GM21367 (cell line): ENCODE measurements at regions not wholly inside any gene's neighbourhood (a gene's known extent, or its start where the extent isn't known, plus 50 kb on each side); places are given as distances from the start of the nearest gene placed in this dataset.

Experiments
- ATAC-seq: cut with Tn5 transposase; IDR thresholded peaks from one replicate; pipeline ENCODE4 v1.9.1; 2021; ENCODE audit not compliant: unreplicated experiment

DNA sequence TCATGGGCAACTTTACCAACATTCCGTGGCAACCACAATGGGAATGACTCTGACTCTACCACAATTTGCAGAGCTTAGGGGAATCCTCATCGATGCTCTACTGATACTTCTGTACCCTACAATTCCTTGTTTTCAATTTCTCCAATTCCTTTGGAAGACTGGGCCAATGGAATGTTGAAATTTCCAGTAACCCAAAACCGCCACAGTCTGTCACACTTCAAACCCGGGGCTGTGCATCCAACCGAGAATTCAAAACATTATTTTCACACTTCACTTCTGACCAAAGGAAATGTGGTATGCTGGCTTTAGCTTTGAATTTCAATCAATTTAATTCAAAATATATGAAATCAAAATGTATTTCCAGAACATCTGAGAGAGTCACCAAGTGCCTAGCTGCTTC is 951.4 kb downstream of the VRK1 start:
- no peak for ATAC-seq

DNA sequence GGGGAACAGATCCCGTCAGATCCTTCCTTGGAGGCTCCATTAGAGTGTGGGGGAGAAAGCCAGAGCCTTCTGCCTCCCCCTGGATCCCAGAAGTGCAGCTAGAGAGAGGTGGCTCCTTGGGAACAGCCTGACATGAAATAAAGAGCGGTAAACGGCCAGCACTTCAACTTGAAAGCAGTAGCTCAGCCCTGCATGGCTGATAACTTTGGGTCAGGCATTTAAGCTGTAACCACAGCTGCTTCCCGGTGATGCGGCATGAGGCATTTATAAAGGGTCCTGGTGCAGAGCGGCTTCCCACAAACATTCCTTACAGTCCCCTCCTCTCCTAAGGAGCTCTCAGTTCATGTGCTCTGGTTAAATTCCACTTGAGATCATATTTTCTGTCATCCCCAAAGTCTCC is 960.3 kb downstream of the VRK1 start:
- no peak for ATAC-seq

DNA sequence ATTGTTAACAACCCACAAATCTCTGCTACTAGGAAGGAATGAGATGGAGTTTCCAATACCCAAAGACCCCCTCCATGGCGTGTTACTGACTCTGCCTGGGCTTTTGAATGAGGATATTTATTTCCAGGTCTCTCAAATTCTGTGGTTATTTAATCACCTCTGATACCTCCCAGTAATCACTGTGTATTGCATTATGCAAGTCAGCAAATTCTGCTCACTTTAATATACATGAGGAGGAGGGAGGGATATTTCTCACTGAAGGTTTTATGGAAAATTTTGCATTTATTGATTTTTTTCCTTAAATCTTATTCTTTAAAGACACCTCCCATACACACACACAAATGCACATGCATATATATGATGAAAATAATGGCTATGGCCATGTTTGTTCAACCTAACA is 962.9 kb downstream of the VRK1 start:
- ATAC-seq, result no peak

DNA sequence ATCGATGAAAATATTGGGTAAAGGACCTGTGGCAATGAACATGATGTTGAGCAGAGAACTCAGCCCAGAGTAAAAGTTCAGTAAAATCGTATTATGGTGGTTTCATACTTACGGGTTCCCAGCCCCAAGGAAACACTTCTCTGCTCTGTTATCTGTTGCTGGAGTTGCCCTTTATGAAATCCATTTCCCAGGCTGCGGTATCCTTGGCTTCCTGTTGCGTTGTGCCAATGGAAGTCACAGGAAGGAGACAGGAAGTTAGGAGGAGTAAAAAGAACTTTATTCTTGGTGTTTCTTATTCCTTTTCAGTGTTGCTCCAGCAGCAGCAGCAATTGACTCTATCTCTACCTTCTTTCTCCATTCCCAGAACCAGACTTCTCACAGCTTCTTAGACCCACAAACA is 965.2 kb downstream of the VRK1 start:
- no peak for ATAC-seq

DNA sequence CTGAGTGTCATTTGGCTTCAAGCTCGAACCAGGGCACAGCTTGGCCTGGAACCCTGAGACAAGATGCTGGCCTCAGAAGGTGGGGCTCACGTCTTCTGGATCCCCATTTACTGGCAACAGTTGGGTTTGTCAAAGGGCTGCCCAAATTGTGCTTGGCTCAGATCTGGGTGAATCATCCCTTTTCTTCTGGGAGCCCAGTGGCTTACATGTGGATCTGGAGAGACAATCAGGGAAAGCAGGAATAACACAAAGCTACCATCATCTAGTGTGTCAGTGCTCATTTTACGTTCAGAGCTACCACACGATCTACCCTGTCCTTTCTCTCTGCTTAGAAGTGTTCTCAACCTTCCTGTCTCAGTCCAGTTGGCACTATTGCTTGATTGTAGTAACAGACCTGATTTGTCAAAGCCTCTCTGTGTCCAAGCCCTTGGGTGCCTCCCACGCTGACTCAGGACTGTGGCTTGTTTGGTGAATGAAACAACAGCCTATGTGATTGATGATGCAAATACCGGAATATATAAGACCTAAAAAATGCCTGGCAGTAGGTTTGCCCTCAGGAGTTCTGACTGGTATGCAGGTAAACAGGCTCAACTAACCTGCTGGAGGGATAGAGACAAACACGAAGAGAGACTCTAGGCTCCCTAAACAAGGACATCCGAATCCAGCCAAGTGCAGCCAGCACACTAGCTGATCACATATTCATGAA is 974.3 kb downstream of the VRK1 start:
- no peak for ATAC-seq

DNA sequence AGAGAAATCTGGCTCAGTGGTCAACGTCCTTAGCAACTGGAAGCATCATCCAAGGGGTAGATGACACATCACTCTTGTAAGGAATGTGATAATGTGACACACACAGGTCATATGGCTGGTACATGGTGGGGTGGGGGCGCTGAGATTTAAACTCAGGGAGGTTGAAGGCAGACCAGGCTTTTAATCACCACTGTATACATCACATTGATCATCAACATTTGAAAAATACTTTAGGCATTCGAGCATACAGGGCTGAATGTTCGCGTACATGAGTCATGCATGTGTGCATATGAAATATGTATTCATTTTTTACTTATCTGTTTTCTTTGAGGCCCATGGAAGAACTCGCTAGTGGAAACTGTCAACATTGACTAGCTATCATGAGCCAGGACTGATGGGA is 976.4 kb downstream of the VRK1 start:
- ATAC-seq, result no peak

DNA sequence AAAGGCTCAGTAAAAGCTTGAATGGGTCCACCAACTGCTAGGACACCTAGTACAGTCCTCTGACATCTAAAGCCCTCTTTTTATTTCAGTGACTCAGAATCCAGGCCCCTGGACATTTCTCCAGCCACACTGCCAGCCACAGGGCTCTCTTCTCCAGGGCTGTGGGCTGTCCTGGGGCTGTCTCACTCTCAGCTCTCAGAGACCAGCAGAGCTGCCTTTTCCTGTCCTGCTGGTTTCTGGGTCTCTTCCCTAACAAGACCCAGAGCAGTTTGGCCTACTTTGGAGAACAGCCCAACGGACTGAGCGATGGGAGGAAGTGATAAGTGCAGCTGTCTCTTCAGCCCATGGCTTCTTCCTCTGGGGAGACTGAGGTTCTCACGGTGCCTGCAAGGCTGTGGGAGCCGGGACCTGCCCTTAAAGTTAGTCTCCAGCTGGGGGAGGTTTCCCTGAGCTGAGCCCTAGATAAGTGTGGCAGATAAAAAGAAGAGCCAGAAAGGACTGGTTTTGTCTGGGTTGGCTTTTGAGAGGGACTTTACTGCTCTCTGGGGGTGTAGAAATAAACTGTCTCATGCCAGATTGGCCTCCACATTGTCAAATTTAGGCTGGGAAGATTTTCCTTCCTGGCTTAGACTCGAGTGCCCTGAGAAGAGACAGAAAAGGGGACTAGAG is 979.8 kb downstream of the VRK1 start:
- ATAC-seq, result no peak

DNA sequence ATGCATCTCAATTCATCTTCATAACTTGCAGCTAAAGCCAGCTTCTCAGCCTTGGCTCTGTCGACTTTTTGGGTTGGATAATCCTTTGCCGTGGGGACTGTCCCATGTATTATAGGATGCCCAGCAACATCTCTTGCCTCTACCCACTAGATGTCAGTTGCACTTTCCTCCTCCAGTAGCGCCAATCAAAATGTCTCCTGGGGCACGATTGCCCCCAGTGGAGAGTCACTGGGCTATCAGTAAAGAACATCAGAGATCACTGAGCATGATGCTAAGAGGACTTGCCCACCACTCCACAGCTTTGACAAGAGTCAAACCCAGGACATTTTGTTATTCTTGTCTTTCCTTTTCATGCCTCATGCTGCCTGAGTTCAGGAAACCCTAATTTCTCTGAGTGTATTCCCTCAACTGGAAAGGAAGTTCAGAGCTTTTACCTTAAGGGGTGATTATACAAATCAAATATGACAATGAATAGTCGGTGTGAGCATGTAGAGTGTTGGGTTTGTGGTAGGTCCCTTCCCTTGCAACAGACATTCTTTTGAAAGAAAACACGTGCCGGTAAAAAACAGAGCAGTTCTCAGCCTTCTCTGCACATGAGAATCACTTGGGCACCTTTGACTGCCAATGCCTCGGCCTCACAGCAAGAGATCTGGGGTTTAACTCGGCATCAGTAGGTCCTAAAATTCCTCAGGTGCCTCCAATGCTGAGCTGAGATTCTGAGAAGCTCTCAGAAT is 980.6 kb downstream of the VRK1 start:
- no peak for ATAC-seq

DNA sequence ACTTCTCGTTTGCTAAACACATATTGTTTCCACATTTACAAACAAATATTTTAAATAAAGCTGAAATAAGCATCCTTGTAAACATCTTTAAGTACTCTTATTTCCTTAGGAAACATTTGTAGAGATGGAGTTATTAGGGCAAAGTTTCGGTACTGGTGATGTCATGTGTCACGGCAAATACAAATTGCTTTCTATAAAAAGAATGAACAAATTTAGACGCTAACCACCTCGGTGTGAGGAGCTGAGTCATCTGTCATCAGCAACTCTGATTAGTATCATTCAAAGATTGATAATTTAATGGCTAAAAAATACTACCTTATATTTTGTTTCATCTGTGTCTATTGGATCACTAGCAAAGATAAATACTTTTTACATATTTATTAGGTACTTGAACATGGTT is 982.0 kb downstream of the VRK1 start:
- ATAC-seq, result no peak

DNA sequence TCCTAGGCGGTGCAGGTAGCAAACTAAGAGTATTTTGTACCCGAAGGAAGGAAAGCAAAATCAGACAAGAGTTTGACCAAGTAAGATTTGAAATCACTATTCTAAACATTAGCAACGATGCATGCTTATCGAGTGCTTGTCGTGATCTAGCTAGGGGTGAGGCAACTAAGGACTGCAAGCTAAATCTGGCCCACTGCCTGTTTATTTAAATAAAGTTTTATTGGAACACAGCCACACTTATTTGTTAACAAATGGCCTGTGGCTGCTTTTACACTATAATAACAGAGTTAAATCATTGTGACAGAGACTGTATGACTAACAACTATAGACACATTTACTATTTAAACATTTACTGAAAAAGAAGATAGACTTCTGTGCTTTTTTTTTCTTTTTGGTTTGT is 983.6 kb downstream of the VRK1 start:
- no peak for ATAC-seq

DNA sequence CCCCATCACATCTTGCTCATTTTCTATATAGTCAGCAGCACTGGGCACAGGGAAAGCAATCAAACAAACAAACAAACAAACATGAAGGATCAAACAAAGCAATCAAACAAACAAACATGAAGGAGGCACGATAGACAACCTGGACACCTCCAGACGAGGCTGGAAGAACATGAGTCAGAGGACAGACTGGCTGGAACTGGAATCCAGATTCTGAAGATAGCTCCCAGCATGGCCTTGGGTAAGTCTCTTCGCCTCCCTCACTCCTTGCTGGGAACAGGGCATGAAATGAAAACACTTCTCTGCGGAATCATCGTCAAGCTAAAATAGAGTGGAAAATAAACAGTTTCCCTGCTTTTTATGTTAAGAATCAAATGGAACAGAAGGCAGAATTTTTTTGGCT is 984.8 kb downstream of the VRK1 start:
- ATAC-seq, result no peak

DNA sequence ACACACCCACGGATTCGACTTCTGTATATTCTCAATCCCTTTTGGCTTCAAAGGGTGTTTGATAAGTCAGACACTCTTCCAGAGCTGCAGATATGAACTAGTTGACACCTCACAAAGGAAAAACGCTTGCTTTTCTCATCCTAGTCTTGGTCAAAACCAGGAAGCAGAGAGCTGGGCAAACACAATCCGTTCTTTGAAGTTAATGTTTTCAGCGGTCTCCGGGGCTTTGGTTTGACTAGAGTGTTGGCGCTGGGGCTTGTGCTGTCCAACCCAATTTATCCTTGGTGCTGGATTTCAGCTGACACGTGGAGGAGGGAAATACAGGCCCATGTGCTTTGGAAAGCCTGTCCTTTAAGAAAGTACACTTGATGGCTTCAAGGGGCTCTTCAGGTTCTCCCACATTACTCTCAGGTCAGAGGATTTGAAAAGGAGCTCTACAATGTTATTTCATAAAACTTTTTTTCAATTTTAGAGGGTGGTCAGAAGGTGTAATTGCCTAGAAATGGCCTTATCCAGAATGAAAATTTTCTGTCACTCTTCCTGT is 985.8 kb downstream of the VRK1 start:
- ATAC-seq, result no peak

DNA sequence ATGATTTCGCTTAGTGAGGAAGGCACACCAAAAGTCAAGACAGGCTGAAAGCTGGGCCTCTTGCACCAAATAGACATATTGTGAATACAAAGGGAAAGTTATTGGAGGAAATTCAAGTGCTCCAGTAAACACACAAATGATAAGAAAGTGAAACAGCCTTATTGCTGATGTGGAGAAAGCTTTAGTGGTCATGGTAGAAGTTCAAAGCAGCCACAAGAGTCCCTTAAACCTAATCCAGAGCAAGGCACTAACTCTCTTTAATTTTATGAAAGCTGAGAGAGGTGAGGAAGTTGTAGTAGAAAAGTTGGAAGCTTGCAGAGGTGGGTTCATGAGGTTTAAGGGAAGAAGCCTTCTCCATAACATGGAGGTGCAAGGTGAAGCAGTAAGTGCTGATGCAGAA is 988.3 kb downstream of the VRK1 start:
- ATAC-seq, result no peak

DNA sequence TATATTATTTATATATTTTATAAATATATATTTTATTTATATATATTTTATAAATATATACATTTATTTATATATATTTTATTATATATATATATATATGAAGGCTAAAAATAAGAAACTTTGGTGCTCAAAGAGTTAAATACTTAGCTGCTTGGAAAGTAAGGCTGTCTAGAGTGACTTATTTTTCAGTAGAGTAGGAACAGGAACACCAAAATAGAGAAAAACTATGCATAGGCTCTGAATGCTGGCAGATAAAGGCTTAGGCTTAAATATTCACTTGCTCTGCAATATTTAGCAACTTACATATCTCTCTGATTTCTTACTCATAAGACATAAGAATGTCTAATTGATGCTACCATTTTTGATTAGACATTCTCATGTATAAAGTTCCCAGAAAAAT is 991.2 kb downstream of the VRK1 start:
- ATAC-seq, result no peak

DNA sequence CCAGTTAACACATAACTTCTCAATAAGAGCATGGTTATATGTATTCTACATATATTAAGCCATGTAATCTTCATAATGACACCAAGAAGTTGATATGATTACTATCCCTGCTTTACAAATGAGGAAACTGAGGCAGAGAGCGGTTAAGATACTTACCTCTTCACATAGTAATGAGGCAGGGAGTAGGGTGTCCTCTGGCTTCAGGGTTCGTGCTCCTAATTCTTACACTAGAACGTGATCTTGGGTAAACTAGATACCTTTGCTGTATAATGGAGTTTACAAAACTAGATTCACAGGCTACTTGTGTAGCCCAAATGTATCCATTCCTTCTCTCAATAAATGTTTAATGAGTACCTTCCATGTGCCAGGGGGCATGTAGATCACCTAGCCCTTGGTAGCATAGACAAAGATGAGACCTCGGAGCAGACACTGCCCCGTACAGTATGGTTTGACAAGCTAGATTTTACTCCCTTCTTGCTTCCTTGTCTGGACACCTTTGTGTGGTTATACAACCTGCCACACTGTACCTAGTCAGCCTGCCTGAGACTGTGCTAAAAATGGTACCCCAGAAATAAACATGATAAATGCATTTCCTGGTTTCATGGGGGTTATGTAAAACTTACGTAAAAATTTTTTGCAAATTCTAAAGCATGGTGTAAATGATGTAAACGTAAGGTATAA is 991.8 kb downstream of the VRK1 start:
- ATAC-seq, result no peak

DNA sequence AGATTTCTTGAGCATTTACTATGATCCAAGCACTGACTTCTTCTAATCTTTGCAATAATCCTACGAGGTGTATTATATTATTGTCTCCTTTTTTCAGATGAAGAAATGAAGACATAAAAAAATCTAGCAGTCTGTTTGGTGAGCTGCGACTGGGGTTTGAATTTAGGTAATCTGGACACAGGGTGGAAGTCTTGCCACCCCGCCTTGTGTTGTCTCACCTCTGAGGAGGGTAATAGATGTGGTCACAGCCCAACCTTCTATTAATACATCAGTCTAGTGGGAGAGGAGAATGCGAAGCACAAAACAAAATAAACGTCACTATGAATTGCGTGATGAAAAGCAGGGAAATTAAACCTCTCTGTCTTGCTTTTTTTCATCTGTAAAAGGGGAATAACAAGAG is 993.9 kb downstream of the VRK1 start:
- no peak for ATAC-seq

DNA sequence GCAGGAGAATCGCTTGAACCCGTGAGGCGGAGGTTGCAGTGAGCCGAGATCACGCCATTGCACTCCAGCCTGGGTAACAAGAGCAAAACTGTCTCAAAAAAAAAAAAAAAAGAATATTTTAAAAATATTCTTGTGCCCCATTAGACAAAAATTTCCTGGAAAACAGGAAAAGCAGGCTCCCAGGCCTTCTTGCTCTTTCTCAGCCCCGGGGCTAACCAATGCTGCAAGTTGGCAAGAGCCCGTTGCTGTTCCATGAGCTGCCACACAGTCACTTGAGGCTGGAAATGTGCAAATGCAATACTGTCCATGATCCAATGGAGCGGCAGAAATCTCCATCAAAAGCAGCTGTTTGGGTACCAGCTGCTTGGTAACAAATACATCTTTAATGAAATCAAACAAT is 994.7 kb downstream of the VRK1 start:
- ATAC-seq, result no peak

DNA sequence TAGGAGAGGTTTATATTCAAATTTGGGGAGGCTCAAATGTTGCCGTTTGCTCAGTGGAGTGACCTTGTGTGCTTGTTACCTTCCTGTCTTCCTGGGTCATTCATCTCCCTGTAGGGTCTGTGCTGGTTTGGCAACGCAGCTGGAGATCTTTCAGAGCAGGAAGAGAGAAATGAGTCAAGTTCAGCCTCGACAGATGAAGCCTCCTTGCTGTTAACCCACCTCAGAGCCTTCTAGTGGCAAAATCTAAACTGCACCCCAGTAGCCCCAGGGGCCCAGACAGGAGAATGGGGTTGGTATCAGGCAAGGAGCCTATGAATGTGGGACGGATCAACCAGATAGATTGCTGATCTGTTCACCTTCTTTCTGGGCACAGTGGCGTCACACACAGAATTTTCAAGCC is 999.3 kb downstream of the VRK1 start:
- no peak for ATAC-seq

DNA sequence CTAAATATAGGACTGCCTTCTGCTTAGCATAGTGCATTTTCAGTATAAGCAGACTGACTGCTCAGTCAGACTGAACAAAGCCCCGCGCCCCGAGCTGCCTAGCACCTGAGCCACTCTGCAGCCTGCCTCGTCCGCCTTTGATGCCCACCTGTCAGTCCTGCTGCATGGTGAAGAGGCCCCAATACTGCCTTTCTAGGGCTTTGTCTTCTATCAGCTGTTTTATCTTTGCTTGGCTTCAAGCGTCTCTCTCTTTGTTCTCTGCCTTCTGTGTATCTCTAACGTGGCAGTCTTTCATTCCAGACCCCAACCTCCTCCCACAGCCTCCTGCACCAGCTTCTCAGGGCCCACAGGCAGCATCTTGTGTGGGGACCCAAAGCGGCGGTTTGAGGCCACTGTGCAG is 1001.0 kb downstream of the VRK1 start:
- no peak for ATAC-seq

DNA sequence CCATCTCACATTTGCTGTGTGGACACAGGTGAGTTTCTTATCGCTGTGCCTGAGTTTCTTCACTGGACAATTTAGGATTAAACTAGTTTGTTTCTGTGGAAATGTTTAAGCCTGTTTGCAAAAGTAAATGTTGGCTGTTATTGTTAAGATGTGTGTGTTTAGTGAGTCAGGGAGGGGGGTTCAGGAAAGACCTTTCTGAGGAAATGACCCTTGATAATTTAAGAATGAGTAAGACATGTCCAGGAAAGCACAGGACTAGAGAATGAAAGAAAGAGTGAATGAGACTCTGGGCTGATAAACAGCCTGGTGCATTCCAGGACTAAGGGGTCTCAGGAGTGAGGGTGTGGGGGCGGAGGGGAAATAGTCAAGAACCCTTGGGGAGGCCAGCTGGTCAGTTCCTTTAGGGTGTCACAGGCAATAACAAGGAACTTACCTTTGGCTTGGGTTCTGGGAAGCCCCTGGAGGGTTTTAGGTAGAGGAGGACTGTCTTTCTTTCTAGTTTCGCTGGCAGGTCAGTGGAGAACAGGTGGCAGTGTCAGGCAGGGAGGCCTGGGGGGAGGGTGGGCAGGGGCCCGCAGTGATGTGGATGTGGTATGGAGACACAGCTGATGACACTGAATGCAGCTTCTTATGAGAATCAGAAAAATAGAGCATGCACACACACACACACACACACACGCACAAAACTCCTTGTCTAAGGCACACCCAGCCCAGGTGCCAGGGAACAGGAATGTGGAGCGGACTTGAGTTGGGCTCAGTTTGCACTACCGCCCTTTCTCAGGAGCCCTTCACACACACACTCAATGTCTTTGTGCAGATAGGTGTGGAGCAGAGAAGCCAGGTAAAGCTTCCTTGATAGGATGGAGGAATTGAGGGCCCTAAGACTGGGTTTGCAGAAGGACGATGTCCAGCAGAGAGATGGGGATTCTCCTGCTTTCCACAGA is 1005.5 kb downstream of the VRK1 start:
- ATAC-seq, result no peak
